Umbilical cord (tissue), 1 donor: ENCODE measurements at regions not wholly inside any gene's neighbourhood (a gene's known extent, or its start where the extent isn't known, plus 50 kb on each side); places are given as distances from the start of the nearest gene placed in this dataset.
"Not testable (repeated sequence)": the region's sequence is repeated elsewhere in the genome, so short reads cannot be mapped to it uniquely, and the experiment has no call there.

Source experiments
- DNase-seq: peaks from one replicate; pipeline ENCODE4 v3.0.0-alpha.2; 2015; ENCODE audit warnings: low spot score

DNA sequence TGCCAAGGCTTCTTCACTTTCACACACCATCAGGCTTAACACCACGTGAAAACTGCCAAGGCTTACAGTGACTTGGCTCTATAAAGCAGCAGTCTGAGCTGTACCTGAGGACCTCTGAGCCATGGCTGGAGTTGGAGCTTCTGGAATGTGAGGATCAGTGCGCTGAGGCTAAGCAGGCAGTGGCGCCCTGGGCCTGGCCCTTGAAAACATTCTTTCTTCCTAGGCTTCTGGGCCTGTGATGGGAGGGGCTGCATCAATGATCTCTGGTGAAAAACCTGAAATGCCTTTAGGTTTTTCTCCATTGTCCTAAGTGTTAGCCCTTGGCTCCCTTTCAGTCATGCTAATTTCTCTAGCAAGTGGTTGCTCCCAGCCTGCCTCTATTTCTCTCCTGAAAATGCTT, 192.5 kb upstream of the PCDH20 start:
- DNase-seq, result no peak

GRCh38 chr13:61600360-61601033, 184.8 kb upstream of the PCDH20 start:
- DNase-seq, result no peak

DNA sequence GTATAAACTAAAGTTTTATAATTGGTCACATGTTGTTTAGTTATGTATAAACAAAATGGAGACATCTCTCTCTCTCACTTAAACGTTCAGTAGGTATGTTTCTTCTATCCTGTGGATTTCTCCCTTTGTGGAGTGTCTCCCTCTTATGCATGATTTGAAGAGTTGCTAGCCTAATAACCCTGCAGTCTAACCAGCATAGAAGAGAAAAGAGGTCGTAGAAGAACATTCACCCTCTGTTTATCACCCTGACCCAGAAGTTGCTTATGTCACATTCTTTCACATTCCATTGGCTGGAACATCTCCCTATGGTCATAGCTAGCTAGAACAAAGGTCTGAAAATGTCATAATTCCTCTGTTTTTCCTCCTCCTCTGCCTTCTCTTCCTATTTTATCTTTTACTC, 176.8 kb upstream of the PCDH20 start:
- DNase-seq, result no peak

- no peak for DNase-seq
Observed at GRCh38 chr13:61575973-61576372, 160.3 kb upstream of the PCDH20 start.

- DNase-seq, result no peak
Observed at GRCh38 chr13:61563645-61564044, 148.0 kb upstream of the PCDH20 start.

DNA sequence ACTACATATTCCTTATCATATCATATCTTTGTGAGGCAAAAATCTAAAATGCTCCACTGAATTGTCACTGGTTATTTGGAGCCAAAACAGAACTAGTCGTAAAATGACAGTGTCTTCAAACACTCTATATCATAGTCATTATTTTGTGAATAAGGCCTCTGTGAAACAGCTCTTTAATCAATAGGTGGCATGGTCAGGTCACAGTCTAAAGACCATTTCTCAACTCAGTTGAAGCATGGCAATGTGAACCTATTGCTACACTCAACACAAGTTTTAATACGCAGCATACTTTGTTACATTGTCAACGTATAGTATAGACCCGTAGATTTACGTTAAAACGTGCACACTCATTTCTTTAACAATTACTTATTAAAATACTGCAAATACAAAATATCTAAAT, 131.3 kb upstream of the PCDH20 start:
- no peak for DNase-seq

DNA sequence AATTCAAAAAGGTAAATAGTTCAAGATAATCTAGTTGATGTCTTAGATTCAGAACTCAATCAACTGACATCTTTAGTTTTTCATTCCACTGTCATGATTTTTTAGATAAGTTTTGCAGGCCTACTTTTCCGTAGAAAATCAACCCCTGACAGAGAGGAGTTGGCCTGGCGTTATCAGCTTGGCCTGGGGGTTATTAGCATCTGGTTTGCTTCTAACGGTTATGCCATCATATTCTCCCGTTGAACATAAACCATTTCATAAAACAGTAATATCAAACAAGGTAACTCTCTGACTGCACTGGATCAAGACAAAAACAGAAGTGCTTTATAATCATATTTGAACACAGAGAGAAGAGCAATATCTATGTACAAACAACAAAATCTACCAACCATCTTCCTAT, 130.8 kb upstream of the PCDH20 start:
- peak; percentile 59 for DNase-seq

GRCh38 chr13:61536433-61536832, 120.8 kb upstream of the PCDH20 start:
- DNase-seq, result peak; percentile 61

GRCh38 chr13:61531383-61532065, 115.9 kb upstream of the PCDH20 start:
- peak; percentile 3 for DNase-seq

GRCh38 chr13:61519214-61519613, 103.6 kb upstream of the PCDH20 start:
- not testable (repeated sequence) for DNase-seq

DNA sequence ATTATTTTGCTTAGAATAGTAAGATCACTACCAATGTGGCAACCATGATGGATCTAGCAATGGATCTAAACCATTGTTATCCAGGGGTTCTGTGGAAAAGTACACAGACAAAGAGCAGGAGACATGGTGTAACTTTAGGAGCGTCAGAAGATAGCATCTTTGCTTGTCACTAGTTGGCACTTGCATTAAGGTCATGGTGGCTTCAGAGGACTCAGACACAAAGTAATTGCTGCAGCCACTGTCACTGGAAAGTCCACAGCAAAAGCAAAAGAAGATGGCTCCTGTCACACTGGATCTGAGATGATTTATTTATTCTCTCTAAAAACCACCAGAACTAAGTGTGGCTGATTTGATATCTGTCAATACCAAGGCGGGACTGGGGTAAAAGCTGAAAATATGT, 93.3 kb upstream of the PCDH20 start:
- no peak for DNase-seq

DNA sequence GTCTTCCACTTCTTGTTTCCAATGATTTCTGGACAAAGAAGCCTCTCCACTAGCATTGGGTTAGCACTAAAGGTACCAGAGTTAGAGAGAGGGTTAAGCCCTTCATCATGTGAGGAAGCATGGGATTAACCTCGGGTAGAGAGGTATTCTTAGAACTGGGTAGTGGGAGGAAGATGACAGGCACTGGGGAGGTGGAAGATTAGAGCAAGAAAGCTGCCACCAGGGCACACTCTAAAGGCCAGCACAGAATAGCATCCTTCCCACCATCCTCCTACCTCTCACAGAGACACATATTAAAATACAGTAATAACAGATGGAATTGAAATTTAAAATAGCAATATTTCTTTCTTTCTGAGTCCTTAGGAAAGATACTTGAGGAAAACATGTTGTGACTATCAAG, 84.5 kb upstream of the PCDH20 start:
- no peak for DNase-seq

DNA sequence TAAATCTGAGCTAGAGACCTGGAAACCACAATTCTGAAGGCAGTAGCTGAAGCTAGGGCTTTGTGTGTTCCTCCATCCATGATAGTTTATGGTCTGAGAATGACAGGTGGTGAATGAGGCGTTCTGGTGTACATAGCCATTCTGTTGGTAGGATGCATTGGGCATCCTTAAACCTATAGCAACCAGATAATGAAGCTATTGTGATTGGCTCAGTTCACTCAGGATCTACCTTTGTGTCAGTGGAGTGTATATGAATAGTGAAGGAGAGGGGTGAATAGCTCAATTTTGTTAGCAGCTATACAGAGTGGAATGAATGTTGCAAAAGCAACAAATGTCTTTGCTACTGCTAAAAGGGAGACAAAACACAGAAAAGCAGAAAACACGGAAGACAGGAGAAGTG, 80.0 kb upstream of the PCDH20 start:
- DNase-seq, result no peak

GRCh38 chr13:61493556-61493955, 77.9 kb upstream of the PCDH20 start:
- DNase-seq, result not testable (repeated sequence)

DNA sequence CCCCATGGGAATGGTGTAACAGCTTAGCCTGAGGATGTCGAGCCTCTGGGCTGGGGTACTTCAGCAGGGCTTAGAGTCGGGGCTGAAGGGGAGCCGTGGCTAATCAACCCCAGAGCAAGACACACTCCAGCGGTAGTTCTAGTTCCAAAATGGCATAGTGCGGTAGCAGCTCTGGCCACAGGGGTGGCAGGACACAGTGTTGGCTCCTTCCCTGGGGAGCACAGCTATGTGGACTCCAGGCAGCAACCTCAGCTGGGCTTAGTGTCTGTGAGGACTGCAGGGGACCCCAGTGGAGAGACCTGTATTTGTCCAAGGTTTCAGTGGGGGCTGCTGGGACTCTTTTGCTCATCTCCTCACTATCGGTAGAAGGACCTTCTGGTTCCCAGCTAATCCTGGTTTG, 70.8 kb upstream of the PCDH20 start:
- DNase-seq, result no peak

DNA sequence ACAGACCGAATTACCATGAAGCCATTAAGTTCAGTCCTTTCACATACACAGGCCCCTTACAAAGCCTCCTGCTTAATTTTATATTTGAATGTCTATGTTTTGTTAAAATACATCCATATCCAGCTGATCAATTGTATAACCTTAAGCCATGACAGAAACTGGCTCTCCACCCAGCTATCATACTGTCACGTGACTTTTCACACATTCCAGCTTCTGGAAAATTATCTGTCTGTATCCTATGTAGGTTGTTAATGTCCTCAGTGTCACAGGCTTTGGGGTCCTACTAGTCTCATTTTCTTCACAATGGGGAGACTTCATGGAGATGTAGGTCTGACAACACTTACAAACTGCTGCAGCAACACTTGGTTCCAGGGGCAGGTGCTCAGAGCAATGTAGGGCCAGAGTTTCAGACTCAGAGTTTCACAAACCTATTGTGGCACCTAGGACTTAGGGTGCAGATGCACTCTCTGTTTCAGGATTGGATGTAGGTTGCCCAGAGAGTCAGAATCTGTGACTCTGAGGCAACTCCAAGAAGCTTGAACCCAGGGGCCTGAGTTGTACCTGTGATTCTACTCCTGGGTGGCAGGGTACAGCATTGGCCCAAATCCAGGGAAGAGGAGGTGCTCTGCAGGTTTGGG, 69.6 kb upstream of the PCDH20 start:
- no peak for DNase-seq

GRCh38 chr13:61477619-61478018, 62.0 kb upstream of the PCDH20 start:
- no peak for DNase-seq

DNA sequence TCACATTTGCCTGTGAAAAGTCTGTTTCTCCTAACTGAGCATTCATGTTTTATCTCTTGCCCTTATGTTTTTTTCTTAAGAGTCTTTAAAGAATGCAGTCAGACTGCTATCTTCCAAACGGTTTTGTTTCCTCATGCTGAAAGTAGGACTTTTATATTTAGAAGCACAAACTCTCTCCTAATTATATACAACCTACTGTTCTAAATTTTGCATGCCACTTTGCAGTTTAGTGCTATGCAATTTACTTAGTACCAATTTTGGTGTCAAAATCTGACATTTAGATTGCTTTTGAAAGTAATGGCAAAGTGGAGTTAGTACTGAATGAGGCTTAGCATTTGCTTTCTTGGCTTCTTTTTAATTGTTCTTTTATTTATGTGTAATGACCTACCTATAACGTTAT, 55.1 kb upstream of the PCDH20 start:
- peak; percentile 15 for DNase-seq

- no peak for DNase-seq
Observed at GRCh38 chr13:61466280-61466679, 50.6 kb upstream of the PCDH20 start.
